ACC112 (cell line): ENCODE measurements at regions not wholly inside any gene's neighbourhood (a gene's known extent, or its start where the extent isn't known, plus 50 kb on each side); places are given as distances from the start of the nearest gene placed in this dataset.
A peak's percentile ranks its signal among the peaks of the same experiment; 100 is the strongest.

Experiments used
- H2AFZ ChIP-seq: fragments of 200-600 bp; sonication (generic); one replicate; pipeline ENCODE4 v1.6.0; 2017; ENCODE audit warnings: antibody characterized with exemption, low read length; ENCODE audit not compliant: unreplicated experiment
- H3K27ac ChIP-seq: fragments of 200-600 bp; sonication (generic); 2 replicates; pipeline ENCODE4 v1.5.1; 2014; ENCODE audit warnings: low read depth, mild to moderate bottlenecking, antibody characterized with exemption, low read length, moderate library complexity
- H3K27me3 ChIP-seq: fragments of 200-600 bp; sonication (generic); 2 replicates; pipeline ENCODE4 v1.6.1; 2014; ENCODE audit warnings: mild to moderate bottlenecking, antibody characterized with exemption, low read length, moderate library complexity, mixed read lengths; ENCODE audit not compliant: insufficient read depth
- H3K36me3 ChIP-seq: fragments of 200-600 bp; sonication (generic); 2 replicates; pipeline ENCODE4 v1.6.1; 2016; ENCODE audit warnings: mild to moderate bottlenecking, antibody characterized with exemption, low read length, moderate library complexity, mixed read lengths; ENCODE audit not compliant: insufficient read depth
- H3K4me1 ChIP-seq: fragments of 200-600 bp; sonication (generic); one replicate; pipeline ENCODE4 v1.6.1; 2016; ENCODE audit warnings: low read length, mixed read lengths; ENCODE audit not compliant: insufficient read depth, unreplicated experiment, control insufficient read depth
- H3K4me3 ChIP-seq: fragments of 200-600 bp; sonication (generic); 2 replicates; pipeline ENCODE4 v1.5.1; 2014; ENCODE audit warnings: mild to moderate bottlenecking, low read depth, low read length
- H3K79me2 ChIP-seq: fragments of 200-600 bp; sonication (generic); one replicate; pipeline ENCODE4 v1.6.0; 2016; ENCODE audit warnings: low read length; ENCODE audit not compliant: control insufficient read depth, unreplicated experiment, insufficient read depth

DNA sequence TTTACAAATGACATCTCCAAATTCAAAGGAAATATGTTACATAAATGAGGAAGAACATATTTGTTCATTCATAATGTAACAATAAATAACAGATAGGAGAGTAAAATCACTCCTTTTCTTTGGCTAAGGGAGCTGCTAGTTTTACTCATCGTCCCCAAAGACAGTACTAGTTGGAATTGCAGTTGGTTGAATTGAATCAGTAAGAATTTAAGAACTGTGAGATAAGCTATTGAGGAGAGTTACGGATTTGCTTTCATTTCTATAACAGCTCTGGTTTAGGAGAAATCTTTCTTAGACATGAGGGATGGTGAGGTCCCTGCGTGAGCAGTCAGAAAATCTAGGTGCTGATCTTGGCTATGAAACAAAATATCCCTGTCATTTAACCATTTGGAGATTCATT, 402.8 kb downstream of the AEBP2 start:
- Histone ChIP-seq H3K79me2 (no peaks in the 10 kb centered on the region), H3K36me3 (no peaks in the 10 kb centered on the region), H2AFZ (peak overlapping the region; percentile 82), H3K27ac (no peak overlapping the region), H3K4me3 (peak overlapping the region; percentile 47; the same call in 1 of the 2 replicates), H3K27me3 (no peaks in the 10 kb centered on the region), H3K4me1 (peaks cover 11% of the 10 kb centered on the region)

DNA sequence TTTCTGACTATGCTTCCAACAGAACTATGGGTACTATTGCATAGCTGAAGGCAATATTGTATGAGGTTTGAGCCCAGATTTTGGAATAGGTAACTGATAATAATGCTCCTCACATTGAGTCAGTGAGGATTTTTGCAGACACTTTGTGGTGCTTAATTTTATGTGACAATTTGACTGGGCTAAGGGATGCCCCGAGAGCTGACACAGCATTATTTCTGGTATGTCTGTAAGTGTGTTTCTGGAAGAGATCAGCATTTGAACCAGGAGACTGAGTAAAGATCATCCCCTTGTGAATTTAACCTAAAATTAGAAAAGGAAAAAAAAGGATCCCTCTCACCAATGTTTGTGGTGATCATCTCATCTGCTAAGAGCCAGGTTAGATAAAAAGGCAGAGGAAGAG, 404.9 kb downstream of the AEBP2 start:
- no peak overlapping the region for H3K4me3 ChIP-seq
- H3K79me2 ChIP-seq, result no peaks in the 10 kb centered on the region
- no peak overlapping the region for H2AFZ ChIP-seq
- H3K27ac ChIP-seq, result no peak overlapping the region
- no peaks in the 10 kb centered on the region for H3K36me3 ChIP-seq
- peaks cover 17% of the 10 kb centered on the region for H3K4me1 ChIP-seq
- no peaks in the 10 kb centered on the region for H3K27me3 ChIP-seq

DNA sequence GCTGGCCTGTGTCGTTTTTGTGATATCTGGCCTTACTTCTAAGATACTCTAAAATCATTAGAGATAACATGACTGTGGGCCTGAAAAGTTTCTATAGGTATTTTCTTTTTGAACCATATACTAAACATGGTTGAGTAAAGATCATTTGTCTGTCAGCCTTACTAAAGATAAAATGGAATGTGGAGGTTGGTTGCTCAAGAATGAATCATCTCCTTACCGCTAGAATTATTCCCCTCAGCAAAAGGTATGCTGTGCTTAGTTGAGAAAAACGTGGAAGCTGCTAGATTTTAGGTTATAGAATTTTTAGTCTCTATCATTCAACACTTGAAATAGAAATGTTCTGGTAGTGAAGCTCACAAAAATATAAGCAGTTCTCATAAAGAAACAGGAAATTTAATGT, 407.3 kb downstream of the AEBP2 start:
- H3K27me3 ChIP-seq, result no peaks in the 10 kb centered on the region
- H3K36me3 ChIP-seq, result no peaks in the 10 kb centered on the region
- no peaks in the 10 kb centered on the region for H3K79me2 ChIP-seq
- peaks cover 21% of the 10 kb centered on the region for H3K4me1 ChIP-seq
- peak overlapping the region; percentile 95 for H2AFZ ChIP-seq
- H3K27ac ChIP-seq, result peak overlapping the region; percentile 37
- peak overlapping the region; percentile 45; the same call in 1 of the 2 replicates for H3K4me3 ChIP-seq

DNA sequence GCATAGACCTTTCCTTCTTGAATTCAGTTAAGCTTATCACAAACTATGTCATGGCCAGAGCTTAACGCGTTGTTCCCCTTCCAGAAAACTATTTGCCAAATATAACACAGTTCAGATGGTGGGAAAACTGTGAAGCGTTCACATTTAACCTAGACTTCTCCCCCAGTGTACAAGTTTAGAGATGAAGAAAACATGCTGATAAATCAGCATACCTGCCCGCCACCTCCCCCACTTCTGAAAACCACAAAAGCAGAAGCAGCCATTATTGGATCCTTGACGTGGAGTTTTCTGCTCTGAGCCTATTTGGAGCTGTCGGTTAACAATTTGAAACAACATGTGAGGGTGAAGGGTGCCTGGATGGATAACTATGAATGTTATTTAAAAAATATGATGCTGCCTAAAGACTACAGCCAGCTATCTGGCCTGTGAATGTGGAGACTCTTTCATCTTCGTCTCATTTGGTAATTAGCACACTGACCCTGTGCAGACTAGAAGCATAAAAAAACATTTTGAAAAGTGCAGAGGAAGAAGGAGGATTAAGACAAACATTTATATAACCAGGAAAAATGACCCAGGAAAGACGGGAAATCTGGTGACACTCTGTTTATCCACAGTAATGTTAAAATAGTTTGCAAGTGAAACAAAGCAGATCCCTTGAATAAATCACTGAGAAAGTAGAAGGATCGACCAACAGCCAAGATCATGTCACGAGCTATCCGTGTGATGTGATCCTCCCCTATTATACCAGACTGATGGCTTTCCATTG, 408.2 kb downstream of the AEBP2 start:
- H3K27ac ChIP-seq, result peak overlapping the region; percentile 37; the same call in 1 of the 2 replicates
- H3K79me2 ChIP-seq, result no peaks in the 10 kb centered on the region
- H3K4me1 ChIP-seq, result peaks cover 21% of the 10 kb centered on the region
- peak overlapping the region; percentile 45; the same call in 1 of the 2 replicates for H3K4me3 ChIP-seq
- H2AFZ ChIP-seq, result peak overlapping the region; percentile 95
- H3K36me3 ChIP-seq, result no peaks in the 10 kb centered on the region
- H3K27me3 ChIP-seq, result no peaks in the 10 kb centered on the region

DNA sequence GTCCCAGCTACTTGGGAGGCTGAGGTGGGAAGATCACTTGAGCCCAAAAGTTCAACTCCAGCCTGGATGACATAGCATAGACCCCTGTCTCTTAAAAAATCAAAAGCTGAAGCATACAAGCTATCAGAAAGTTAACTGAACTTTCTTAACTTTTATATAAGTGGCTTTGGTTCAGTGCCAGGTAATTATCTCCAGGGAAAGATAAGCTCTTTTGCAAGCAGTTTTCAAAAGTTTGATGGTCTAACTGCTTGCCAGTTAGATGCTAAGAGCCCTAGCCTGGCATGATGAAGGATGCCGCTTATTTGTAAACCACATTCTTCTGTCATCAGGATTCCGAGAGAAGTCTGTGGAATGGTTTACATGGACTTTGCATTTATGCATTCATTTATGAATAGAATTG, 409.1 kb downstream of the AEBP2 start:
- Histone ChIP-seq H3K36me3 (no peaks in the 10 kb centered on the region), H3K4me3 (no peak overlapping the region), H2AFZ (no peak overlapping the region), H3K4me1 (peaks cover 21% of the 10 kb centered on the region), H3K79me2 (no peaks in the 10 kb centered on the region), H3K27me3 (no peaks in the 10 kb centered on the region), H3K27ac (no peak overlapping the region)

DNA sequence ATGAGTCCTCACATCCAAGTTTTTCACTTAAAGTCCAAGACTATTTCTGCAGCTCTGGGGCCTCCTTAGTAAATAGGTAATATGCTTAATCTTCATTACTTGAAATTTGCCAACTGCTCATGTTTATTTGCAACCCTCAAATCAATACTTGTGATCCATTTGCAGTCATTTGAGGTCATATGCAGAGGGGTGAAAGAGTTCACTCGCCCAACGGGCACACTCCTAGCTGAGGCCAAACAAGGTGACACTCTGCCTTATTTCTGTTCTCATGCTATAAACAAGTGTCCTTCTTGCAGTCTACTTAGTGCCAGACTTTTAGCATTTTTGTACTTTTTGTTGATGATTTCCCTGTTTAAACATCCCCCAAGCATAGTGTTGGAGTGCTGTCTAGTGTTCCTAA, 409.9 kb downstream of the AEBP2 start:
- H3K36me3 ChIP-seq, result no peaks in the 10 kb centered on the region
- H2AFZ ChIP-seq, result no peak overlapping the region
- no peaks in the 10 kb centered on the region for H3K27me3 ChIP-seq
- peaks cover 21% of the 10 kb centered on the region for H3K4me1 ChIP-seq
- no peak overlapping the region for H3K27ac ChIP-seq
- H3K4me3 ChIP-seq, result no peak overlapping the region
- H3K79me2 ChIP-seq, result no peaks in the 10 kb centered on the region

DNA sequence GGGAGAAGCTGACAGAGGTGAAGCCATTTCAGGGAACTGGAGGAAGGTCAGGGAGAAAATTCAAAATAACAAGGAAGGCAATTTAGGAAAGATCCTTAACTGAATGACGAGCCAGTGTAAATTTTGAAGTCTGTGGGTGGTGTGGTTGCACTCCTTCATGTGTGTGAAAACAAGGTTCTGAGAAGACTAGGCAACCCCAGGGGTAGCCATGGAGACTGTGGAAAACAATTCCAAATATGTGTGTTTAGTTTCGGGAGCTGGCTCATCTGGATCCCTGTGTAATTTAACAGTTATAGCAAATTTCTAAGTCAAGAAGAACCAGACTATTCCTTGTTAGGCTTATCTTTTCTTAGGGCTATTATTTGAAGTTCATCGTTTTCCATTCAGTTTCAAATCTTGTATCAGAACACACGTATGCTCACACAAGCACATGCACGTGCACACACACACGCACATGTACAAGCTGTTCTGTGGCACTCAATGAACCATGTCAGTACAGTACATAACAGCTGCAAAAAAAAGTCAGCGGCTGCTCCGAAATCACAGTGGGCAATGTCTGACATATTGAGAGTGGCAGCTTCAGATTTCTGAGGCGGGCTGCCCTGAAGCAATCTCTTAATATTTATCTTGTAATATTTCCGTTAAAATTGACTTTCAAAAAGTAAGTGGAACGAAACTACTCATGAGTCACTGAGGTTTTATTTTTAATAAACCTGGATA, 411.2 kb downstream of the AEBP2 start:
- H3K4me3 ChIP-seq, result peak overlapping the region; percentile 17; the same call in 1 of the 2 replicates
- H3K4me1 ChIP-seq, result peaks cover 21% of the 10 kb centered on the region
- H3K27ac ChIP-seq, result no peak overlapping the region
- no peaks in the 10 kb centered on the region for H3K79me2 ChIP-seq
- no peaks in the 10 kb centered on the region for H3K27me3 ChIP-seq
- peak overlapping the region; percentile 66 for H2AFZ ChIP-seq
- no peaks in the 10 kb centered on the region for H3K36me3 ChIP-seq

DNA sequence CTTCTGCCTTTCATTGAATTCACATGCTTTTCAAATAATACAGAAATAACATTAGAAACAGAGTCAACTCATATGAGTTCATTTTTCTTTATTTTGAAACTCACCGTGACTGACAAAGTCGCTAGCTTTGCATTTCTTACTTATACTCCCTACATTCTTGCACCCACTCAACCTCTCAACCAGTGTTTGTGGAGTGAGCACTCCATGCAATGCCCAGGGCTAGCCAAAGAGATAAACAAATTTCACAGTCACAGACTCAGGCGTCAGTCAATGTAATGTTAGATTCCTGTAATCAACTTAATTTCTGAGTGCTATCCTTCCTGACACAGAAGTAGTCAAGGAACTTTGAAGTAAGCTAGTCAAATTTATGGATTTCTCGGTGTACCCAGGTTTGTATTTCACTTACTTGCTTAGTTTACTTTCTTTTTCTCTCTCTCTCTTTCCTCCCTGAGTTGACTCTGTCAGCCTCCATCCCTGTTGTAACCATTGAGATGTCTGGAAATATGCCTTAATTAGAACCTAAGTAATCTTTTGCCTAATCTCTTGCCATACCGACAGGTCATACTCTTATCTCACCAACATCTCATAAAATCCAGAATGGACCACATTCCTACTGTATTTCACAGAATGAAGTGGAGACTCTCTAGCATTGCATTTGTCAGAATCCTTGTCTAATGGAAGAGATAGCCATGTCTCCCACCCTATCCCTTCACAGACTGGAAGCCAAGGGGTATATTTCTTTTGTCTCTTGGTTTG, 413.0 kb downstream of the AEBP2 start:
- Histone ChIP-seq H3K4me3 (no peak overlapping the region), H3K79me2 (no peaks in the 10 kb centered on the region), H3K27ac (no peak overlapping the region), H3K4me1 (peaks cover 9% of the 10 kb centered on the region), H3K36me3 (no peaks in the 10 kb centered on the region), H2AFZ (no peak overlapping the region), H3K27me3 (no peaks in the 10 kb centered on the region)

DNA sequence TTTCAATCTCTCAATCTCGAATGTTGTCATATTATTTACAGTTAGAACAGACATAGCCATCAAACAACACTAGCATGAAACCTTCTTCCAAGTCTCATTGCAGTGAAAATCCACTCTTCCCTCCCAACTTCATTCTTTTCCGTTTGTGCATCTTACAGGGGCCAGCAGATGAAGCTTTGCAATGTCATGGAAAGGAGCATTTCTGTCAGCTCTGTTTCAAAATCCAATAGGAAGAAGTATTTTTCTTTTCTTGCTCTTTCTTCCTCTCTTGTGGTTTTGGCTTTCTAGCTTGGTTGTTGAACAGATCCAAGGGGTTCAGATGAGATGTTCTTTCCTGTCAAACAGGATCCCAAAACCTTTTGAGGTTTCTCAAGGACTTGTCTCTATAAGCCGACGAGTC, 416.6 kb downstream of the AEBP2 start:
- no peaks in the 10 kb centered on the region for H3K79me2 ChIP-seq
- no peaks in the 10 kb centered on the region for H3K4me1 ChIP-seq
- H3K4me3 ChIP-seq, result no peak overlapping the region
- no peaks in the 10 kb centered on the region for H3K36me3 ChIP-seq
- H3K27ac ChIP-seq, result no peak overlapping the region
- H3K27me3 ChIP-seq, result no peaks in the 10 kb centered on the region
- H2AFZ ChIP-seq, result no peak overlapping the region

DNA sequence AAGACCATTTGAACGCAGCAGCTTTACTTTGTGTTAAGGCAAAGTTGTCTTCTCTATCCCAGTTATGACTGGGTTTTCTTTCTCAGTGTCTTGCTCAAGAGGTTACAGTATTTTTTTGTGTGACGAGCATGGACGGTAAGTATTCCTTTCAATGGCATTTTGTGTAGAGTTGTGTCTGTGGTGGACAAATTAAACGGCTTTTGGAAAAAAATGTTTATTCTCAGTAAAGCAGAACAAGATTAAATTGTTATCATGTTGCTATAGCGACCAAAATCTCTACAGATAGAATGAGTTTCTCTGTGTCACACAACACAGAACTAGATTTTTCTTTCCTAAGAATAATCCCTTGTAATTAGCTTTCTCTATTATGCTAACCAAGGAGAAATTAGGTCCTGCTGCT, 417.1 kb downstream of the AEBP2 start:
- Histone ChIP-seq H3K4me1 (no peaks in the 10 kb centered on the region), H3K4me3 (no peak overlapping the region), H3K27ac (no peak overlapping the region), H2AFZ (no peak overlapping the region), H3K36me3 (no peaks in the 10 kb centered on the region), H3K27me3 (no peaks in the 10 kb centered on the region), H3K79me2 (no peaks in the 10 kb centered on the region)
